ENCODE measurements at regions not wholly inside any gene's neighbourhood (a gene's known extent, or its start where the extent isn't known, plus 50 kb on each side); places are given as distances from the start of the nearest gene placed in this dataset.

GRCh38 chr7:149595078-149595477, 97.5 kb upstream of the ZNF746 start:
- TF ChIP-seq POLR2A (IDR thresholded peaks at IDR 0.05), result no peak
- TF ChIP-seq, protein P1, sequence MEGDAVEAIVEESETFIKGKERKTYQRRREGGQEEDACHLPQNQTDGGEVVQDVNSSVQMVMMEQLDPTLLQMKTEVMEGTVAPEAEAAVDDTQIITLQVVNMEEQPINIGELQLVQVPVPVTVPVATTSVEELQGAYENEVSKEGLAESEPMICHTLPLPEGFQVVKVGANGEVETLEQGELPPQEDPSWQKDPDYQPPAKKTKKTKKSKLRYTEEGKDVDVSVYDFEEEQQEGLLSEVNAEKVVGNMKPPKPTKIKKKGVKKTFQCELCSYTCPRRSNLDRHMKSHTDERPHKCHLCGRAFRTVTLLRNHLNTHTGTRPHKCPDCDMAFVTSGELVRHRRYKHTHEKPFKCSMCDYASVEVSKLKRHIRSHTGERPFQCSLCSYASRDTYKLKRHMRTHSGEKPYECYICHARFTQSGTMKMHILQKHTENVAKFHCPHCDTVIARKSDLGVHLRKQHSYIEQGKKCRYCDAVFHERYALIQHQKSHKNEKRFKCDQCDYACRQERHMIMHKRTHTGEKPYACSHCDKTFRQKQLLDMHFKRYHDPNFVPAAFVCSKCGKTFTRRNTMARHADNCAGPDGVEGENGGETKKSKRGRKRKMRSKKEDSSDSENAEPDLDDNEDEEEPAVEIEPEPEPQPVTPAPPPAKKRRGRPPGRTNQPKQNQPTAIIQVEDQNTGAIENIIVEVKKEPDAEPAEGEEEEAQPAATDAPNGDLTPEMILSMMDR (IDR thresholded peaks at IDR 0.05), result no peak
